ENCODE measurements at regions not wholly inside any gene's neighbourhood (a gene's known extent, or its start where the extent isn't known, plus 50 kb on each side); places are given as distances from the start of the nearest gene placed in this dataset.
"Not testable (repeated sequence)": the region's sequence is repeated elsewhere in the genome, so short reads cannot be mapped to it uniquely, and the experiment has no call there.

GRCh38 chr1:29395736-29396437, 159.6 kb downstream of the PTPRU start:
- DNase-seq (ENCODE audit: low read depth in 3 of 3) = no peak

- DNase-seq (ENCODE audit: low read depth in 3 of 3) = no peak
Measured at GRCh38 chr1:29394521-29395225, 158.4 kb downstream of the PTPRU start.

GRCh38 chr1:29393451-29393826, 157.1 kb downstream of the PTPRU start:
- DNase-seq (ENCODE audit: low read depth in 3 of 3) = no peak

GRCh38 chr1:29392486-29393450, 156.4 kb downstream of the PTPRU start:
- DNase-seq (ENCODE audit: low read depth in 3 of 3) = no peak

GRCh38 chr1:29392036-29392435, 155.7 kb downstream of the PTPRU start:
- no peak for DNase-seq (ENCODE audit: low read depth in 3 of 3)

GRCh38 chr1:29391362-29391880, 155.1 kb downstream of the PTPRU start:
- no peak for DNase-seq (ENCODE audit: low read depth in 3 of 3)

GRCh38 chr1:29390491-29391361, 154.4 kb downstream of the PTPRU start:
- DNase-seq (ENCODE audit: low read depth in 3 of 3) = no peak

- DNase-seq (ENCODE audit: low read depth in 3 of 3) = no peak
Measured at GRCh38 chr1:29390075-29390474, 153.8 kb downstream of the PTPRU start.

GRCh38 chr1:29389533-29390041, 153.3 kb downstream of the PTPRU start:
- DNase-seq (ENCODE audit: low read depth in 3 of 3) = no peak

- DNase-seq (ENCODE audit: low read depth in 3 of 3) = no peak
Measured at GRCh38 chr1:29388884-29389283, 152.6 kb downstream of the PTPRU start.

GRCh38 chr1:29388170-29388569, 151.8 kb downstream of the PTPRU start:
- DNase-seq (ENCODE audit: low read depth in 3 of 3) = no peak

GRCh38 chr1:29387210-29387609, 150.9 kb downstream of the PTPRU start:
- no peak for DNase-seq (ENCODE audit: low read depth in 3 of 3)

GRCh38 chr1:29386453-29386852, 150.1 kb downstream of the PTPRU start:
- DNase-seq (ENCODE audit: low read depth in 3 of 3) = not testable (repeated sequence)

GRCh38 chr1:29385966-29386365, 149.6 kb downstream of the PTPRU start:
- no peak for DNase-seq (ENCODE audit: low read depth in 3 of 3)

- DNase-seq (ENCODE audit: low read depth in 3 of 3) = no peak
Measured at GRCh38 chr1:29384496-29385015, 148.2 kb downstream of the PTPRU start.

- DNase-seq (ENCODE audit: low read depth in 3 of 3) = no peak
Measured at GRCh38 chr1:29383746-29384371, 147.5 kb downstream of the PTPRU start.

GRCh38 chr1:29382851-29383745, 146.8 kb downstream of the PTPRU start:
- no peak for DNase-seq (ENCODE audit: low read depth in 3 of 3)

GRCh38 chr1:29381426-29381825, 145.1 kb downstream of the PTPRU start:
- DNase-seq (ENCODE audit: low read depth in 3 of 3) = no peak

GRCh38 chr1:29380532-29380931, 144.2 kb downstream of the PTPRU start:
- no peak for DNase-seq (ENCODE audit: low read depth in 3 of 3)

Data from stimulated activated CD4-positive, alpha-beta T cell treated with anti-CD3 and anti-CD28 coated beads, TNF-alpha, amount 100 ng/mL, for 48 hours (primary cell).